ENCODE measurements at regions not wholly inside any gene's neighbourhood (a gene's known extent, or its start where the extent isn't known, plus 50 kb on each side); places are given as distances from the start of the nearest gene placed in this dataset.

DNA sequence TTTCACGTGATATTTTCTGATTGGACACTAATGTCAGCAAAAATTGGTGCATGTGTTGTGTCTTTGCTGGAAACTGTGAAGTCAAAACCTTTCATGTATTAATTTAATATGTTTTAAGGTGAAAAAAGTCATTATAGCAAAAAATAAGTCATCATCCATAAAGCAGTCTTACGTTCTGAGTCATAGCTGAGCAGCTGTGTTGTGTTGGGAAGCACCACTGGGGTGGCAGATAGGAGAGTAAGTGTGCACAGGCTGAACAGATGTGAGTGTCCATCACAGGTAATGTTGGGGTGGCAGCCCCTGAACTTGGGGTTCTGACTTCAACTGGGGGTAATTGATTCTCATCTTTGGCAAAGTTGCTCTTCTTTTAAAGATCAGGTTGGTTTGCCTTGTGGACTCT lies 156.8 kb downstream of the NXNL2 start:
- intact Hi-C loops (cut with micrococcal nuclease): no loop called here
- Histone ChIP-seq H3K4me3 (ENCODE audit: control extremely low read depth in 1 of 5, extremely low read depth in 1 of 5, insufficient read depth in 1 of 5, low read depth in 2 of 5, low read length in 4 of 5) (no peak overlapping the region), H3K4me1 (ENCODE audit: control insufficient read depth in 2 of 2, insufficient read depth in 2 of 2, low read length in 2 of 2) (no peaks in the 10 kb centered on the region), H3K27me3 (replicated peaks in 1 of 4; ENCODE audit: control extremely low read depth in 1 of 4, control insufficient read depth in 3 of 4, insufficient read depth in 4 of 4, low read length in 3 of 4) (peaks cover 0 to 5% (median 0%) of the 10 kb centered on the region in 4 experiments), H3K27ac (ENCODE audit: low read length in 2 of 2) (no peak overlapping the region), H3K9me3 (ENCODE audit: control extremely low read depth in 1 of 3, control insufficient read depth in 2 of 3, insufficient read depth in 1 of 3, low read length in 2 of 3) (peaks cover 0 to 4% (median 0%) of the 10 kb centered on the region in 3 donors), H3K9ac (ENCODE audit: low read length) (no peak overlapping the region), H3K4me2 (replicated peaks; ENCODE audit: low read depth, low read length, poor library complexity, severe bottlenecking) (no peak overlapping the region), H4K20me1 (ENCODE audit: control insufficient read depth, insufficient read depth, low read length, poor library complexity, severe bottlenecking) (no peaks in the 10 kb centered on the region), H2AFZ (ENCODE audit: insufficient read depth, low read depth, low read length, poor library complexity, severe bottlenecking) (no peak overlapping the region), H3K36me3 (replicated peaks in 1 of 2; ENCODE audit: control extremely low read depth in 1 of 2, control insufficient read depth in 1 of 2, extremely low read depth in 1 of 2, insufficient read depth in 2 of 2, low read length in 1 of 2) (no peaks in the 10 kb centered on the region), H3K79me2 (ENCODE audit: control insufficient read depth, insufficient read depth, low read length) (no peaks in the 10 kb centered on the region)
- 67% methylated on average over 1 of the region's 2 CpGs for WGBS (ENCODE audit: insufficient coverage)
- no peak overlapping the region for H3K4me3 Mint-ChIP-seq
- no peak overlapping the region for H3K27ac Mint-ChIP-seq
- H3K27me3 Mint-ChIP-seq: peaks cover 14% of the 10 kb centered on the region
- ChIA-PET CTCF (no interaction called here), POLR2A (no interaction called here)
- TF ChIP-seq EZH2 (IDR thresholded peaks at IDR 0.05; ENCODE audit: borderline replicate concordance, insufficient read depth, low read depth, low read length, poor library complexity, severe bottlenecking) (no peak), CTCF (IDR thresholded peaks at IDR 0.05) (no peak)
- peaks cover 4% of the 10 kb centered on the region for H3K9me3 Mint-ChIP-seq (ENCODE audit: insufficient read depth)
- ATAC-seq (ENCODE audit: low read depth): no peak
- no peak for DNase-seq
- no peaks in the 10 kb centered on the region for H3K4me1 Mint-ChIP-seq

GRCh38 chr9:88692827-88693226 lies 157.8 kb downstream of the NXNL2 start:
- Histone ChIP-seq H3K4me1 (ENCODE audit: control insufficient read depth in 2 of 2, insufficient read depth in 2 of 2, low read length in 2 of 2) (no peaks in the 10 kb centered on the region), H3K27me3 (replicated peaks in 1 of 4; ENCODE audit: control extremely low read depth in 1 of 4, control insufficient read depth in 3 of 4, insufficient read depth in 4 of 4, low read length in 3 of 4) (peaks cover 0 to 5% (median 0%) of the 10 kb centered on the region in 4 experiments), H2AFZ (ENCODE audit: insufficient read depth, low read depth, low read length, poor library complexity, severe bottlenecking) (no peak overlapping the region), H3K4me2 (replicated peaks; ENCODE audit: low read depth, low read length, poor library complexity, severe bottlenecking) (no peak overlapping the region), H3K27ac (ENCODE audit: low read length in 2 of 2) (no peak overlapping the region), H3K9ac (ENCODE audit: low read length) (no peak overlapping the region), H3K4me3 (ENCODE audit: control extremely low read depth in 1 of 5, extremely low read depth in 1 of 5, insufficient read depth in 1 of 5, low read depth in 2 of 5, low read length in 4 of 5) (no peak overlapping the region), H3K79me2 (ENCODE audit: control insufficient read depth, insufficient read depth, low read length) (no peaks in the 10 kb centered on the region), H3K36me3 (replicated peaks in 1 of 2; ENCODE audit: control extremely low read depth in 1 of 2, control insufficient read depth in 1 of 2, extremely low read depth in 1 of 2, insufficient read depth in 2 of 2, low read length in 1 of 2) (no peaks in the 10 kb centered on the region), H4K20me1 (ENCODE audit: control insufficient read depth, insufficient read depth, low read length, poor library complexity, severe bottlenecking) (no peaks in the 10 kb centered on the region), H3K9me3 (ENCODE audit: control extremely low read depth in 1 of 3, control insufficient read depth in 2 of 3, insufficient read depth in 1 of 3, low read length in 2 of 3) (peaks cover 0 to 4% (median 0%) of the 10 kb centered on the region in 3 donors)
- DNase-seq: no peak
- Mint-ChIP-seq H3K4me1 (no peaks in the 10 kb centered on the region), H3K4me3 (no peak overlapping the region), H3K9me3 (ENCODE audit: insufficient read depth) (peaks cover 4% of the 10 kb centered on the region), H3K27me3 (peaks cover 17% of the 10 kb centered on the region), H3K27ac (no peak overlapping the region)
- POLR2A ChIA-PET: no interaction called here
- TF ChIP-seq EZH2 (IDR thresholded peaks at IDR 0.05; ENCODE audit: borderline replicate concordance, insufficient read depth, low read depth, low read length, poor library complexity, severe bottlenecking) (no peak), CTCF (IDR thresholded peaks at IDR 0.05) (no peak)
- no peak for ATAC-seq (ENCODE audit: low read depth)
- intact Hi-C loops (cut with micrococcal nuclease): no loop called here
- CTCF ChIA-PET: no interaction called here
- 85% methylated on average over 2 of the region's 2 CpGs for WGBS (ENCODE audit: insufficient coverage)

Measured in B cell (primary cell).